Body of pancreas (tissue), 4 donors: ENCODE measurements at regions not wholly inside any gene's neighbourhood (a gene's known extent, or its start where the extent isn't known, plus 50 kb on each side); places are given as distances from the start of the nearest gene placed in this dataset.

Experiments
- POLR2A ChIP-seq, 3 donors: fragments of 450-650 bp; IDR thresholded peaks; one replicate each; pipeline ENCODE4 v1.6.1; 2016; ENCODE audit warnings: antibody characterized with exemption in 3 of 3, mild to moderate bottlenecking in 2 of 3
- TF ChIP-seq, protein P1 (sequence below), 7 experiments: fragments of 450-650 bp in 4 of 7; fragments of 200-600 bp in 3 of 7; sonication (generic) in 3 of 7; IDR thresholded peaks; one replicate each; pipeline ENCODE4 v1.5.1; 2016 to 2019; ENCODE audit warnings: antibody characterized with exemption in 7 of 7

DNA sequence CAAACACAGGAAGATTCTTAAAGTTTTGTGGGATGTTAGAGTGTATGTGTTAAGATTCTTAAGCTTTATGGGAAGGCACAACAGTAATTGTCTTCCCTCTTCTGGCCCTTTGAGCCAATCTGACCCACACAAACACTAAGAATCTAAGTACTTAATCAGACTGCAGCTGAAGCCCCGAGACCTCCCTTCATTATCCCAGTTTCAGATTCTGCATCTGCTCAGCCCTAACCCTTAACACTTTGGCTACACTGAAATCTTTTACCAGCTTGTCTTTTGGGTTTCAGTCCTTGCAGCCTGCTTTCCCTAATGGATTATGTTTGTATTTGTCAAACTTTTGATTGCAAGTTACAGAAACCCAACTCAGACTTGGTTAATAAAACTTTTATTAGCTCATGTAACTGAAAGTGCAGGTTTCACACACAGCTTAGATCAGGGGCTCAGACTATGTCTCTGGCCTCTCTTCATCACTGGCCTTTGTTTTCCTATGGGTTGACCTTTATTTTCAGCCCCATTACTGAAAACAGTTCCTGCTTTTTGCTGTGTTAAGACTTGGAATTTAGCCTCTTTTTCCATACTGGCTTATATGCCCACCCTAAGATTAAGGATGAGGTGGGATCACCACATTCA, 71.5 kb downstream of the COX7C start:
- no peak for TF ChIP-seq POLR2A (IDR thresholded peaks at IDR 0.05)
- TF ChIP-seq, protein P1, sequence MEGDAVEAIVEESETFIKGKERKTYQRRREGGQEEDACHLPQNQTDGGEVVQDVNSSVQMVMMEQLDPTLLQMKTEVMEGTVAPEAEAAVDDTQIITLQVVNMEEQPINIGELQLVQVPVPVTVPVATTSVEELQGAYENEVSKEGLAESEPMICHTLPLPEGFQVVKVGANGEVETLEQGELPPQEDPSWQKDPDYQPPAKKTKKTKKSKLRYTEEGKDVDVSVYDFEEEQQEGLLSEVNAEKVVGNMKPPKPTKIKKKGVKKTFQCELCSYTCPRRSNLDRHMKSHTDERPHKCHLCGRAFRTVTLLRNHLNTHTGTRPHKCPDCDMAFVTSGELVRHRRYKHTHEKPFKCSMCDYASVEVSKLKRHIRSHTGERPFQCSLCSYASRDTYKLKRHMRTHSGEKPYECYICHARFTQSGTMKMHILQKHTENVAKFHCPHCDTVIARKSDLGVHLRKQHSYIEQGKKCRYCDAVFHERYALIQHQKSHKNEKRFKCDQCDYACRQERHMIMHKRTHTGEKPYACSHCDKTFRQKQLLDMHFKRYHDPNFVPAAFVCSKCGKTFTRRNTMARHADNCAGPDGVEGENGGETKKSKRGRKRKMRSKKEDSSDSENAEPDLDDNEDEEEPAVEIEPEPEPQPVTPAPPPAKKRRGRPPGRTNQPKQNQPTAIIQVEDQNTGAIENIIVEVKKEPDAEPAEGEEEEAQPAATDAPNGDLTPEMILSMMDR (IDR thresholded peaks at IDR 0.05): no peak
